OCI-LY7 (cell line): ENCODE measurements at regions not wholly inside any gene's neighbourhood (a gene's known extent, or its start where the extent isn't known, plus 50 kb on each side); places are given as distances from the start of the nearest gene placed in this dataset.

Source experiments
- CTCF ChIP-seq: fragments of 200-600 bp; sonication (generic); conservative IDR thresholded peaks from 2 replicates; pipeline ENCODE4 v1.5.1; 2014; ENCODE audit warnings: mild to moderate bottlenecking, antibody characterized with exemption, low read length, moderate library complexity, mixed read lengths
- EZH2phosphoT487 ChIP-seq: fragments of 200-600 bp; sonication (generic); IDR thresholded peaks from 2 replicates; pipeline ENCODE4 v1.6.1; 2018; ENCODE audit warnings: low read depth, borderline replicate concordance, mild to moderate bottlenecking, mixed run types, antibody characterized with exemption, low read length, moderate library complexity, mixed read lengths

GRCh38 chr1:5485968-5486696 lies 506.1 kb downstream of the NPHP4 start:
- TF ChIP-seq CTCF: no peak
- TF ChIP-seq EZH2phosphoT487: no peak
